HepG2 (cell line): ENCODE measurements at regions not wholly inside any gene's neighbourhood (a gene's known extent, or its start where the extent isn't known, plus 50 kb on each side); places are given as distances from the start of the nearest gene placed in this dataset.

ENCODE experiments used
- ATAC-seq: fragments of 200-7000 bp; cut with Tn5 transposase; 3 replicates; pipeline ENCODE4 v1.9.1; 2020; ENCODE audit warnings: mild to moderate bottlenecking, moderate library complexity
- BruUV-seq: library from RNA; stranded (reverse); fragments of 400-500 nt; replicated peaks from 2 replicates; lab custom pipeline; 2021; lab: Mats Ljungman, UMichigan
- CTCF ChIA-PET: fragments of 300-600 bp; formaldehyde crosslinking; extraction: SDS; loops from one replicate; lab custom pipeline; 2021; ENCODE audit warnings: low total read pairs, inconsistent platforms, low intra/inter-chr PET ratio; lab: Yijun Ruan, JAX
- POLR2A ChIA-PET: fragments of 350-600 bp; sonication (Branson Sonifier 250); formaldehyde crosslinking; loops from one replicate; lab custom pipeline; 2020; ENCODE audit warnings: antibody characterized with exemption, inconsistent platforms; lab: Yijun Ruan, JAX
- DNase-seq: peaks from one replicate; pipeline ENCODE4 v3.0.0-alpha.2; 2015; ENCODE audit warnings: low spot score
- FAIRE-seq: peaks from 3 replicates; lab custom pipeline; 2011; peaks lifted over from hg19 to GRCh38; lab: Jason Lieb, UNC
- H2AFZ ChIP-seq: one replicate; pipeline ENCODE4 v1.6.1; 2011; ENCODE audit warnings: low read length, inconsistent platforms
- H3K27ac ChIP-seq: fragments of 300-600 bp; 3 replicates; pipeline ENCODE4 v1.8.0; 2011; ENCODE audit warnings: mixed run types, mild to moderate bottlenecking, mixed read lengths, low read length, inconsistent platforms; ENCODE audit not compliant: insufficient read depth; ENCODE audit errors: extremely low read length
- H3K27me3 ChIP-seq, 2 experiments: fragments of 200-600 bp in 1 of 2; 2 replicates in 1 of 2; 3 replicates in 1 of 2; pipeline versions ENCODE4 v1.6.0 to v1.8.0; 2011; ENCODE audit warnings: low read length in 2 of 2, mild to moderate bottlenecking in 2 of 2, moderate library complexity in 2 of 2, inconsistent platforms in 1 of 2; ENCODE audit not compliant: insufficient read depth in 2 of 2, control insufficient read depth in 1 of 2
- H3K36me3 ChIP-seq, 2 experiments: fragments of 200-600 bp in 1 of 2; replicated peaks in 1 of 2; 2 replicates in 1 of 2; 3 replicates in 1 of 2; pipeline versions ENCODE4 v1.5.1 to v1.8.0; 2011; ENCODE audit warnings: low read length in 2 of 2, inconsistent platforms in 1 of 2; ENCODE audit not compliant: insufficient read depth in 2 of 2, control insufficient read depth in 1 of 2
- H3K4me1 ChIP-seq: 2 replicates; pipeline ENCODE4 v1.5.1; 2012; ENCODE audit warnings: low read length, inconsistent platforms; ENCODE audit not compliant: insufficient read depth
- H3K4me2 ChIP-seq: 2 replicates; pipeline ENCODE4 v1.6.0; 2011; ENCODE audit warnings: low read depth, low read length, inconsistent platforms
- H3K4me3 ChIP-seq, 3 experiments: fragments of 200-600 bp in 1 of 3; sonication (generic), shearing (Covaris generic) in 1 of 3; replicated peaks in 1 of 3; 2 replicates each; pipeline ENCODE4 v1.5.1; 2011 to 2016; ENCODE audit warnings: low read length in 3 of 3, inconsistent platforms in 2 of 3, low read depth in 2 of 3, mild to moderate bottlenecking in 2 of 3, control low read depth in 1 of 3, mixed read lengths in 1 of 3; ENCODE audit not compliant: insufficient read depth in 1 of 3
- H3K79me2 ChIP-seq: one replicate; pipeline ENCODE4 v1.6.1; 2011; ENCODE audit warnings: low read length, inconsistent platforms; ENCODE audit not compliant: insufficient read depth
- H3K9ac ChIP-seq: 2 replicates; pipeline ENCODE4 v1.6.0; 2011; ENCODE audit warnings: mild to moderate bottlenecking, low read depth, low read length, inconsistent platforms; ENCODE audit not compliant: insufficient read depth
- H3K9me3 ChIP-seq: 2 replicates; pipeline ENCODE4 v1.5.1; 2012; ENCODE audit warnings: mild to moderate bottlenecking, low read length
- H4K20me1 ChIP-seq: 2 replicates; pipeline ENCODE4 v1.6.0; 2011; ENCODE audit warnings: inconsistent platforms, mild to moderate bottlenecking, low read length, moderate library complexity; ENCODE audit not compliant: insufficient read depth
- AKNA ChIP-seq: sonication (generic); formaldehyde crosslinking; IDR thresholded peaks from 2 replicates; pipeline ENCODE4 v1.4.0; 2020; ENCODE audit warnings: missing genetic modification reagents, borderline replicate concordance
- ARNT2 ChIP-seq: sonication (generic); formaldehyde crosslinking; IDR thresholded peaks from 2 replicates; pipeline ENCODE4 v1.8.0; 2022; ENCODE audit warnings: mild to moderate bottlenecking, low read depth, missing genetic modification reagents, moderate library complexity
- ATRX ChIP-seq: sonication (generic); formaldehyde crosslinking; IDR thresholded peaks from 2 replicates; pipeline ENCODE4 v1.4.0; 2020; ENCODE audit warnings: missing genetic modification reagents, borderline replicate concordance
- CHD4 ChIP-seq: fragments of 200-600 bp; sonication (generic); IDR thresholded peaks from 2 replicates; pipeline ENCODE4 v1.7.0; 2017; ENCODE audit warnings: mild to moderate bottlenecking, low read length, borderline replicate concordance
- GZF1 ChIP-seq: sonication (generic); formaldehyde crosslinking; IDR thresholded peaks from 2 replicates; pipeline ENCODE4 v1.5.1; 2020; ENCODE audit warnings: mild to moderate bottlenecking, missing genetic modification reagents
- HNRNPK ChIP-seq: fragments of 200-400 bp; formaldehyde crosslinking; IDR thresholded peaks from 2 replicates; pipeline ENCODE4 v1.6.1; 2018; ENCODE audit warnings: low read length, low read depth, moderate library complexity, mild to moderate bottlenecking; ENCODE audit not compliant: poor library complexity, severe bottlenecking
- KAT7 ChIP-seq: IDR thresholded peaks from 2 replicates; pipeline ENCODE4 v1.6.1; 2018; ENCODE audit warnings: borderline replicate concordance, missing compliant biosample characterization
- KDM2A ChIP-seq: sonication (generic); formaldehyde crosslinking; IDR thresholded peaks from 2 replicates; pipeline ENCODE4 v1.4.0; 2020; ENCODE audit warnings: low read depth, missing genetic modification reagents, borderline replicate concordance
- LRRFIP1 ChIP-seq: sonication (generic); formaldehyde crosslinking; conservative IDR thresholded peaks from 2 replicates; pipeline ENCODE4 v1.4.0; 2020; ENCODE audit warnings: missing genetic modification reagents
- NR0B2 ChIP-seq: sonication (generic); formaldehyde crosslinking; IDR thresholded peaks from 2 replicates; pipeline ENCODE4 v1.4.0; 2020; ENCODE audit warnings: mild to moderate bottlenecking, missing genetic modification reagents
- TFDP2 ChIP-seq: sonication (generic); formaldehyde crosslinking; IDR thresholded peaks from 2 replicates; pipeline ENCODE4 v1.4.0; 2020; ENCODE audit warnings: missing genetic modification reagents
- THYN1 ChIP-seq: sonication (generic); formaldehyde crosslinking; IDR thresholded peaks from 2 replicates; pipeline ENCODE4 v1.8.1; 2023; ENCODE audit warnings: low read depth, mild to moderate bottlenecking, moderate library complexity, missing genetic modification reagents, borderline replicate concordance
- XRCC5 ChIP-seq: fragments of 200-400 bp; formaldehyde crosslinking; optimal IDR thresholded peaks from 2 replicates; pipeline ENCODE3; 2017; ENCODE audit warnings: mild to moderate bottlenecking, low read length
- ZNF124 ChIP-seq: sonication (generic); formaldehyde crosslinking; IDR thresholded peaks from 2 replicates; pipeline ENCODE4 v1.4.0; 2020; ENCODE audit warnings: missing genetic modification reagents
- ZNF883 ChIP-seq: sonication (generic); formaldehyde crosslinking; IDR thresholded peaks from 2 replicates; pipeline ENCODE4 v1.5.1; 2020; ENCODE audit warnings: mild to moderate bottlenecking, missing genetic modification reagents; ENCODE audit errors: not compliant biosample characterization
- ZSCAN31 ChIP-seq: sonication (generic); formaldehyde crosslinking; IDR thresholded peaks from 2 replicates; pipeline ENCODE4 v1.5.0; 2020; ENCODE audit warnings: low read depth, mild to moderate bottlenecking, missing genetic modification reagents
- WGBS: methylation state at CpG from one replicate; pipeline ENCODE4 v1.1.6; 2017; ENCODE audit warnings: low lambda C conversion rate; 5-methylcytosine and 5-hydroxymethylcytosine counted together
- in situ Hi-C: cut with HindIII; loops from 2 replicates; pipeline ENCODE4 v1.10.0; 2017; ENCODE audit warnings: low pct_unique_long_range_greater_than_20kb; ENCODE audit not compliant: extremely low pct_ligation_motif_present
- intact Hi-C: fragments of 100-400 bp; cut with micrococcal nuclease; formaldehyde crosslinking; loops from one replicate; pipeline ENCODE4 v1.10.0; 2022; ENCODE audit not compliant: unreplicated experiment

GRCh38 chr11:19646921-19647320 lies 65.7 kb upstream of the NAV2 start:
- Histone ChIP-seq H4K20me1 (no peaks in the 10 kb centered on the region), H3K27me3 (peaks cover 3 to 17% of the 10 kb centered on the region in 2 experiments; a peak in 4 of 5 replicates), H3K4me2 (no peak overlapping the region), H3K9me3 (no peaks in the 10 kb centered on the region), H3K4me3 (no peak overlapping the region), H3K9ac (no peak overlapping the region), H3K79me2 (no peaks in the 10 kb centered on the region), H3K27ac (no peak overlapping the region), H3K4me1 (no peaks in the 10 kb centered on the region), H3K36me3 (no peaks in the 10 kb centered on the region), H2AFZ (no peak overlapping the region)
- ChIA-PET POLR2A (no interaction called here), CTCF (no interaction called here)
- no peak for FAIRE-seq
- intact Hi-C loops (no loop called here), in situ Hi-C loops (no loop called here)
- DNase-seq: no peak
- TF ChIP-seq THYN1: no peak
- TF ChIP-seq XRCC5: no peak
- no peak for TF ChIP-seq ZNF124 (CRISPR knock-in tag)
- no peak for TF ChIP-seq KAT7 (CRISPR knock-in tag)
- no peak for TF ChIP-seq LRRFIP1 (CRISPR knock-in tag)
- no peak for TF ChIP-seq HNRNPK
- no peak for TF ChIP-seq ARNT2 (CRISPR knock-in tag)
- no peak for TF ChIP-seq ZNF883
- TF ChIP-seq ATRX (CRISPR knock-in tag): no peak
- no peak for TF ChIP-seq CHD4
- TF ChIP-seq NR0B2 (CRISPR knock-in tag): no peak
- no peak for TF ChIP-seq AKNA (CRISPR knock-in tag)
- TF ChIP-seq KDM2A (CRISPR knock-in tag): no peak
- no peak for TF ChIP-seq ZSCAN31 (CRISPR knock-in tag)
- TF ChIP-seq TFDP2 (CRISPR knock-in tag): no peak
- TF ChIP-seq GZF1 (CRISPR knock-in tag): no peak
- WGBS: 0% methylated on average over 2 of the region's 3 CpGs
- BruUV-seq: no TSS peak
- no peak for ATAC-seq
